ENCODE measurements at regions not wholly inside any gene's neighbourhood (a gene's known extent, or its start where the extent isn't known, plus 50 kb on each side); places are given as distances from the start of the nearest gene placed in this dataset.

DNA sequence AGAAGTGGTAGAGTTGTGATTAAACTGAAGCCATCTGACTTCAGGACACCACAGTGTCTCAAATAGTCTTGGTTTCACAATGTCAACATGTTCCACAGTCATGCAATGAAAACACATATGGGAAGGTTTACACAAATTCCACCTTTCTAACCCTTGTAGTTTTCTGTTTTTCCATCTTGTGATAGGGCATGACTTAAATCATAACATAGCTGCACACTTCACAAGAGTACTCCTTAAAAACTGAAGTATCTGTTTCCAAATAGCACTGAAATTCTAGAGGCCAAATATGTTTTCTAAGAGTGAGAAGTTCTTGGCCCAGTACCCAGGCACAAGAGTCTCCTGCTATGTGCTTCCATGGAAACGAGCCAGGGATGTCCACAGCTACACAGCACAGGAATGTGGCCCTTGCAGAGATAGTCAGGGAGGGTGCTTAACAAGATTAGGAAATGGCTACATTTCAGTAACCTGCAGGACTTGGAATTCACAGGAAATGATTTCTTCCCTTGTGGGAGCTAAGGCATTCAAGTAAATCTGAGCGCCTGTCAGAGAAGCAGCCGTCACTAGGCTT lies 269.1 kb downstream of the NDFIP2 start:
- FAIRE-seq, result no peak
- no peak for DNase-seq (ENCODE audit: insufficient read length, low spot score)

DNA sequence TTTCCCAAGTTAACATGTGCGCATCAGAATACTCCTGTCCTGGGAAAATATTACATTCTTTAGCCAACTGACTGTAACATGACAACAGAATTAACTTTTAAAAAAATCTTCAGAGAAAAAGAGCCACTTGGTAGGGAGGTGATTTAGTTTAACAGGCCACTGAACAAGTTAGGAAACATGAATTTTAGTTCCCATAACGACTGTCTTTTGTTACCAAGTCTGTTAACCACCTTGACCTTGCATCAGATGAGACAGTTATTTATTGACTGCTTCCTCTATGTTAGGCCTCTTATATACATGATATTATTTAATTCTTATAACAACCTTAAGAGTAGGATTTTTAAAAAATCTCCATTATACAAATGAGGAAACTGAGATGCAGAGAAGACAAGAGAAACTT lies 268.6 kb downstream of the NDFIP2 start:
- DNase-seq (ENCODE audit: insufficient read length, low spot score), result no peak
- no peak for FAIRE-seq

DNA sequence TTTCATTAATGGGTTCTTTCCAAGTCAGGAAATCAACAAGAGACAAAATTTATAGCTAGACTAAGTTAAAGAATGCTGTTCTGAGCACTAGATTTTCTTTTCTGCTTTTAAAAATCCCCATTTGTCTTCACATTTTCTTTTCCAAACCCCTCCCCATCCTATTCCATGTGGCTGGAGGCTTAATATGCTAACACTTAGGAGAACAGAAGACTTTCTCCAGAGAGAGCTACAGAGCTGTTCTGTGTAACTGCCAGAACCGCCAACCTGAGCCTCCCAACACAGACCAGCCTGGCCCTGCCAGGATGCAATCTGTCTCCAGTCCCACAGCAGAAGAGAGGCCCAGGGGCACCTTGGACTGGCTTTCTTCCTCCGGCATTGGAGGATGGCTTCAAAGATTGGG lies 264.1 kb downstream of the NDFIP2 start:
- DNase-seq (ENCODE audit: insufficient read length, low spot score) (no peak), FAIRE-seq (no peak)

DNA sequence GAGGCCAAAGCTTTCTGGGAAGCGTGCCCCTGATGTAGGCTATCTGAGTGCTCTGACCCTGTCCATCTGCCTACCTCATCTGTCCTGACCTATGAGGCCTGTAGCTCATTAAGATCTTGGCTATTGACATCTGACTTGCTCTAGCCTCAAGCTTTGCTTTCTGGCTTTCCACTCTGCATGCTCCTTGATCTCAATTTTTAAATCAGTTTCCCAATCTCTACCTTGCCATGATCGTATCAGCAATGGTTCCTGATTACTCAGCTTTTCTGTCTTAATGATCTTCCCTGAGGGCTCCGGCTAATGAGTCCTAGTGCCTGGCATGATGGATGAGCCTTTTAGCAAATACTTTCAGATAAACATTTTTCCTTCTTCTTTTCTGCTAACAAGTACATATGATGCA lies 262.0 kb downstream of the NDFIP2 start:
- DNase-seq (ENCODE audit: insufficient read length, low spot score), result no peak
- no peak for FAIRE-seq

DNA sequence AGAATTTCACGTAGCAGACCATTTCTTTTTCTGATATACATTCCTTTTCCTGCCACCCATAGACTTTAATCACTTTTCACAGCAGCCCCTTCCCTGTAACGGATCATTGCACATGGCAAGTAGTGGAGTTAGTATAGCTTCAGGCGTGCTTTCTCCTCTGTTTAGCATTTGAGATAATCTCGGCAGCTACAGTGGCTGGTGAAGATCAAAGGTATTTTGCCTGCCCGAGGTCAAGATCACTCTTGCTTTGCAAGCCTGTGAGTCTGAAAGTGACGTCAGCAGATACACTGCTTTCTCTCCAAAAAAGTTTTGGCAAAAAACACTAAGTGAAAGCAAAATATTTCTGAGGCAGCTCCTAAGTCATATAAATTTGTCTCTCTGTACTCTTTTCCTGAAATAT lies 260.0 kb downstream of the NDFIP2 start:
- DNase-seq (ENCODE audit: insufficient read length, low spot score) (no peak), FAIRE-seq (no peak)

DNA sequence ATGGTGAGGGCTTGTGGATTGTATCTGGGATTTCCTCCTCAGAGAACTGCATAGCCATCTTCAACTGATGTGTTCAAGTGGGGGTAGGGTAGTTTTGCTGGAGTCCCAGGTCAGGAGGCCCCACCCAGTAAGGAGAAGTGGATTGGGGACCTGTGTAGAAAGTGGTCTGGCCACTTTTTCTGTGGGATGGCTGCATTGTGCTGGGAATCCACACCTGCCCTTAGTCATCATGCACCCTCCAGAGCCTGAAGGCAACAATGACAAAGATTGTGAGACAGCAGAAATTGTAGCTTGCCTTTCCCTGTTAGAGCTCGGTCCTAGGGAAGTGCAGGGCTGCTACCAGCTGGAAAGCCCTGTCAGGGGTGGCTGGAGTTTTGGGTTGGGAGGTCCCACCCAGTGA lies 255.4 kb downstream of the NDFIP2 start:
- DNase-seq (ENCODE audit: insufficient read length, low spot score) (no peak), FAIRE-seq (no peak)

DNA sequence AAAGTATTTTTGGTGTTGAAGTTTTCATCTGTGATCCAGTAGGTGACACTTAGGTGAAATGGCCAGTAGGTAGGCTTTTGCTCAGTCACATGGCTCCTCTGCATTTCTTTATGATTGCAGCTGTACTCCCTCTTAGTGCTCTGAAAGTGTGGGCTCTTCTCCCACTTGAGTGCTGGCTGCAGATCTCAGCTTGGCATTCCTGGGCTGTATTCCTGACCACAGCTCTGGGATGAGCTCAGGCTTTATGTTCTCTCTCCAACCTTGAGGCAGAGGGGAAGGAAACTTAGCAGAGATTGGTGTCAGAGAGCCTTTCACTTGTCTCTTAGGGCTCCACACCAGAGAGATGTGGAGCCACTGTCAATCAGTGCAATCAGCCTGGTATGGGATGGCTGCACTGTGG lies 254.3 kb downstream of the NDFIP2 start:
- DNase-seq (ENCODE audit: insufficient read length, low spot score) (no peak), FAIRE-seq (no peak)

DNA sequence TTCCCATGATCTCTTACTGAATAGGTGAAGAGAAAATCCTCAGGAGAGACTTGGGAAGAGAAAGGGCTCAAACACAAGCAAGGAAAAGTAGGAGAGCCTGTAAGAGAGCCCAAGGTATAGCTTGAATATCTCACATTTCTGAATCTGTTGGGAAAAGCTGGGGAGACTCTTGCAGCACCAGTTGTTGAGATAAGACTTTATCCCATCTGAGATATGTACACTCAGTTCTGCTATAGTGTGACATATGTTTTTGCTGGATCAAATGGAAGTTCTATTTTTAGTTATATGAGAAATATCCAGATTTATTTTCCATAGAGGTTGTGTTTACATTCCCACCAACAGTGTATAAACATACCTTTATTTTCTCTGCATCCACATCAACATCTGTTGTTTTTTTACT lies 246.1 kb downstream of the NDFIP2 start:
- no peak for DNase-seq (ENCODE audit: insufficient read length, low spot score)
- no peak for FAIRE-seq

DNA sequence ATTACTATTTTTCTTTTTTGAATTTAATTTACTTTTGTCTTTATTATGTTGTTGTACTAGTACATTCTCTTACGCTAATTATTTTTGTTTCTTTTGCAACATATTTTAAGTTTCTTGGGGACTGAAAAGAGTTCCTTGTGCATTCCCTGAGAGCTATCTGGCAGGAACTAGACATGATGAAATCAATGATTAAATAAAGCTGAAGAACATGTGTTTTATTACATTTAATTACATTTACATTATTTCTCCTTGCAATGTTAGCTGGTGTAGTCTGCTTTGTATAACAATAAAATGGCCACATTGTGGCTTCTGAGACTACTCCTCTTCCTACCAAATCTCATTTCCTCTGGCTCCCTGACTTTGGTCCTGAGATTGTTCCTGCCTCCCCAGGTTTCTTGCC lies 244.9 kb downstream of the NDFIP2 start:
- FAIRE-seq, result no peak
- no peak for DNase-seq (ENCODE audit: insufficient read length, low spot score)

DNA sequence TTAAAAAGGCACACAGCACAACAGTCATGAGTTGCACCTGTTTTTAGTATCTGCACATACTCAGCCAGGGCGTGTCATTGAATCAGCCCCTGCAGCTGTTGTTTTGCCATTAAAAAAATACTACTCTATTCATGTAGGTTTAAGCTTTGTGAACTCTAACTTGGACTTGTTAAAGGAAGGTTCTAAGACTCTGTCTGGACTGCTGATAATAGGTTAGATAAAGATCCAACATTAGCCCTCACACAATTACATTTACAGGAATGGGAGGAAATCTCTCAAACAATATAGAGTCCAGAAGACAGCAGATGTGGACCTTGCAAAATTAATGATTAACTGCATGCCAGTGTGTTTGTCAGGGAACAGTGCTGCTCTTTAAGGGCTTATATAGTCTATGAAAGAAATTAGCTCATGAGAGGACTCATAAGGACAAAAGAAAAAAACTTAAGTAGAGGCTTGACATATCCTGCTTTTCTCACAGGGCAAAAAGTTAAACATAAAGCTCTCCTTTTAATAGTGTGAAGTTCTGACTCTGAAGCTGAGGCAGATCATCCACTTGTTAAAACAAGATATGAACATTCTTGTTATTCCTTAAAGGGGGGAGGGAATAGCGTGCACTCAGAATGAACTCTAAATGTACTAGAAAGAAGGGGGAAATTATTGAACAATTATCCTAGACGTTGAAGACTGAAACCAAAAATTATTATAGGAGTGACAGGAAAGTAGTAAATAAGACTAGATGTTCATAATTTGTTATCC lies 243.6 kb downstream of the NDFIP2 start:
- DNase-seq (ENCODE audit: insufficient read length, low spot score), result no peak
- no peak for FAIRE-seq

DNA sequence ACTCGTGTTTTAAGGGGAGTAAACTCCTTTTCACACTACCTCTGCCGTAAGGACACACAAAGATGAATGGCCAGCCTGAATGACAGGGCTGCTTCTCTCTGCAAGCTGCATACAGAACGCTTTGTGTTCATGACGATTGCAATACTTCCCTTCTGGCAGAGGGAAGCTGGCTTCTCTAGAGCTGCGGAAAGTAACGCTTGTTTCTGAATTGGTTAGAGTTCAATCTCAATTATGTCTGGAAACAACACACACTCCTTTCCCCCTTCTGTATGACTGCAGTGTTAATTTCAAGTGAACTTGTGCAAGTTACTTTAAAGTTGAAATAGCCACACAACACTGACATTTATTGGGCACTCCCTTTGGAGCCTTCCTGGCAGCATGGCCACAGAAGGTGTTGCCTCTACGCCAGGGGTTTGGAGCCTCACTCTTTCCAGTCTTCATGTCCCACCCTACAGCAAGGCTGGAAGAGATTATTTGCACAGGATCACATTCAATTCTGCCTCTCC lies 242.6 kb downstream of the NDFIP2 start:
- DNase-seq (ENCODE audit: insufficient read length, low spot score) (no peak), FAIRE-seq (no peak)

DNA sequence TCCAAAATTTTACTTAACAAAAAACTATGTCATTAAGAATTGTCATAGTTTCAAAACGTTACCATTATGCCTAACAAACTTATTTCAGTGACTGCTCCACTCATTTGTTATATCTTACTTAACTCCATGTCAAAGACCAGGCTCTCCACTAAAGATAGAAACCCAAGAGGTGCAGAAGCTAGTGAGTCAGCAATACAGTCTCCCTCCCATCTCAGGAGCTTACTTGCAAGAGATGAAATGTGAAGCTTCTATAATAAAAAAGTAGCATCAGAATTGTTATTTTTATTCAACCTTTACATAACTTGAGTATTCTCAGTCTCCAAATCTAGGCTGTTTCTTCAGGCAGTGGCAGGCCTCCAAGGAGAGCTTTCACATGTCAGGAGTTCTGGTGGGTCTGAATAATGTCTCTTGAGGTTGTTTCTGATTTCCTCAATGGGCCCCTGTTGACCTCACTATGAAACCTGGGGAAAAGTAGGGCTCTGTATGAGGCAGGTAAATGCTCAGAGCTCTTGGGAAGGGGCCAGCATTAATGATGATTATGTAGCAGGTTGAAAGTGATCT lies 242.0 kb downstream of the NDFIP2 start:
- FAIRE-seq, result no peak
- no peak for DNase-seq (ENCODE audit: insufficient read length, low spot score)

DNA sequence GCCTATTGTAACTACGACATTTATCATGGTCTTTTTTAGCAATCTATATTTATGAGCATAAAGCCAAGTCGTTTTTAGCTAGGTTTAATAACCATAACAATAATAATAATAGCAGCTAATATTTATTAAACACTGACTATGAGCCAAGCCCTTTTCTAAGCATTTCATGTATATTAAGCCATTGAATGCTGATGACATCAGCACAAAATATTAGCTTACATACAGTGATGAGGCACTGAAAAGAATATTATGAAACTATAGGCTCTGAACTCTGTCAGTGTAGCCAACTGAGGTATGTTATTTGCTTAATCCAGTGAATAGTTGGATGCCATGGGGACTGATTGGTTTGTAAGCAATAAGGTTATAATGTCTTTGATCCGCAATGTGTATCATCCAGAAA lies 235.2 kb downstream of the NDFIP2 start:
- DNase-seq (ENCODE audit: insufficient read length, low spot score) (no peak), FAIRE-seq (no peak)

DNA sequence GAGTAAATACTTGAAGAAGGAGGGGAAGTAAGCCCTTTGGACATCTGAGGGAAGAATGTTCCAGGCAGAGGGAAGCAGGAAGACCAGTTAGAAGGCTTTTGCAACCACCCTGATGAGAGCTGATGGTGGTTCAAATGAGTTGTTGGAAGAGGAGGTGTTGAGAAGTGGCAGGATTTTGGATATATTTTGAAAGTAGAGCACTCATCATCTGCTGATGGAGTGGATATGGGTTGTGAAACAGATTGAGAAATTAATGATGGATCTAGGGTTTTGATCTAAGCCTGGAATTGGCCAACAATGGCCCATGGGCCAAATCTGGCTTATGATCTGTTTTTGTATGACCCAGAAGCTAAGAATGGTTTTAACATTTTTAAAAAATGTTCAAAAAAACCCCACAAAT lies 230.7 kb downstream of the NDFIP2 start:
- DNase-seq (ENCODE audit: insufficient read length, low spot score) (no peak), FAIRE-seq (no peak)

DNA sequence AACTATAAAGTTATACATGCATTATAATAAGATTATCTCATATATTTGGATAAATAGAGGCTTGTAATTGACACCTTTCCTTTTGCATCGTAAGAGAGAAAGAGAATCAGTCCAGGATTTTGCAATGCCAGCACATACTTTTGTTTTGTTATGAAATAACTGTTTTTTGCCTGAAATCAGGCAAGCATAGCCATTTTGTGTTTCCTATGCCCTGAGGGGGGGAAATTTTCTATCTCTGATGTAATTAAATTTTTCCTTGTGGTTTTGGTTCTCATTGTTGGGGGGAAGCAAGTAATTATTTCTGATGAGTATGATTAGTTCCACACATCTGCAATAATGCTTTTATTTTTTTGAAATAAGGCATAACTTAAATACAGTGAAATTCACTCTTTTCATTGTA lies 229.4 kb downstream of the NDFIP2 start:
- no peak for DNase-seq (ENCODE audit: insufficient read length, low spot score)
- no peak for FAIRE-seq

DNA sequence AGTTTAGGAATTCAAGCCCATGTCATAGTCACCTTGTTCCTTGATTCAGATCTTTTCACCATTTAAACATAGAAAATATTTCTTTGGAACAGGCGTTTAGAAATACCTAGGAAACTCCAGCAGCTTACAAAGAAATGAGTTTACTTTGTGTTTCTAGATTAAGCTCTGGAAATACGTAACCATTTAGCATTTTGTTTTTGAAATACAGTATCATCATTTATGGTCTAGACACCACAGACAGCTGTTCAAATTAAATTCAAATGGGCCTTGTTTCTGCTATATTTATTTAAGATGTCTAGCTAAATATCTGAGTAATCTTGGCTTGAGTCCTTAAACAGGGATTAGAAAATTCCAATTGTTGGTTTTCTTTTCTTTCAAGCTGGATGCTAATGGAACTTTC lies 228.5 kb downstream of the NDFIP2 start:
- FAIRE-seq (no peak), DNase-seq (ENCODE audit: insufficient read length, low spot score) (no peak)

DNA sequence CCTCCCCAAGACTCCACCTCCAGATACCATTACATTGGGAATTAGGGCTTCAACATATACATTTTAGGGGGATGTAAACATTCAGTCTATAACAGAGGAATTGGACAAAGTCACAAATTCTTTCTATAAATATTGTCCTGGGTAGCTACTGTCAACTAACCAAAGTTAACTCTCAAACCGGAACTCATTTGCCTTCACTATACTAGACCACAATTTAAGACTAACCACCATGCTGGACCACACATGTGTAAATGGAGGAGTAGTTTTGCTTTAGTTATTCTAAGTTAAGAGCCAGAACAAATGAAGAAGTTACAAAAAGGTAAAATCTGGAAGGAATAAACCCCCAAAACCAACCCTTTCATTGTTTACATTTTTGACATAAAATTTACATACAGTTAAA lies 222.8 kb downstream of the NDFIP2 start:
- DNase-seq (ENCODE audit: insufficient read length, low spot score), result no peak
- no peak for FAIRE-seq

DNA sequence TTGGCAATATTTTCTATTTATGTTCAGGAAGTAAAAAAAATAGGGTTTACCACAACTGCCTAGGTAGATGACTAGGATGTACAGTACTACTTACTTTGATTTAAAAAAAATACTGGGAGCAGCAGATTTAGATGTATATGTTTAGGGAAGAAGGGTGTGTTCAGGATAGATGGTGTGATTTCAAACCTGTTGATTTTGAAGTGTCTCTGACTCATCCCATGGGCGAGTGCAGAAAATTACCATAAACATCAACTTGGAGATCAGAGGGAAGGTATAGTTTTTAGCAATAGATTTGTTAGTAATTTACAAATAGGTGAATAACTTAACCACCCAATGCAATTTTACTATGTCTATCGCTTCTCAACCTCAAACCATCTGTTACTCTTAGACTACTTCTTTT lies 214.8 kb downstream of the NDFIP2 start:
- DNase-seq (ENCODE audit: insufficient read length, low spot score) (no peak), FAIRE-seq (no peak)

DNA sequence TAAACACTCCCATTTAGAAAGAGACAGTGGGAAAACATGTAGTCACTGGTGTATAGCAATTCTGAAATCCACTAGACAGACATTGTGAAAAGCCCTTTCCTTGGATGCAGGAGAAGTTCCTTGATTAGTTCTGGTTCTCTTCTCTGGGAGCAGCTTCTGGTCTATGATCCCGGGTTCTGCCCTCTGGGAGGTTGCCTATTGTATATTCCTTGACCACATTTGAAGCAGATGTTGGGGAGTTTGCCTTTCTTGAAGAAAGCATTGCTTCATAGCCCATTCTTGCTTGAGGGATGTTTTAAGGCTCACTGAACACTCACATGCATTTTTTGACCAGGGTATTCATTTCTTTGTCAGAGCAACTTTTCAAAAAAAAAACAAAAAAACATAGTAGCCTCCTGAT lies 211.9 kb downstream of the NDFIP2 start:
- FAIRE-seq (no peak), DNase-seq (ENCODE audit: insufficient read length, low spot score) (no peak)

DNA sequence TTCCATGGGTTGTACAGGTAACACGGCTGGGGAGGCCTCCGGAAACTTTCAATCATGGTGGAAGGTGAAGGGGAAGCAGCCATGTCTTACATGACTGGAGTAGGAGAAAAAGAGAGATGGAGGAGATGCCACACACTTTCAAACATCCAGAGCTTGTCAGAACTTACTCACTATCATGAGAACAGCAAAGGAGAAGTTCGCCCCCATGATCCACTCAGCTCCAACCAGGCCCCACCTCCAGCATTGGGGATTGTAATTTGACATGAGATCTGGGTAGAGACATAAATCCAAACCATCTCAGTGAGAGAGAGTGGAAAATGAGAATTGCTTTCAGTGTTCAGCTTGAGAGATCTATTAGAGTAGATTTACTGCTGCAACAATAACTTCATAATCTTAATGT lies 210.9 kb downstream of the NDFIP2 start:
- no peak for FAIRE-seq
- no peak for DNase-seq (ENCODE audit: insufficient read length, low spot score)

DNA sequence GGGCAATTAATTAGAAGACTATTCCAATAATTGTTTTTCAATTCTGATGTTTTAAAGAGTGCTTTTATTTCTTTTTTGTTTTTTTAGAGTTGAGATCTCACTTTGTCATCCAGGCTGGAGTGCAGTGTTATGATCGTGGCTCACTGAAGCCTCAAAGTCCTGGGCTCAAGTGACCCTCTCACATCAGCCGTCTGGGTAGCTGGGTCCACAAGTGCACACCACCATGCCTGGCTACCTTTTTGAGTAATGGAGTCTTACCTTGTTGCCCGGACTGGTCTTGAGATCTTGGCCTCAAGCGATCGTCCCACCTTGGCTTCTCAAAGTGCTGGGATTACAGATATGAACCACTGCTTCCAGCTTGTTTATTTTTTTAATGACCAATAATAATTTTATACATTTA lies 207.8 kb downstream of the NDFIP2 start:
- no peak for DNase-seq (ENCODE audit: insufficient read length, low spot score)
- no peak for FAIRE-seq

DNA sequence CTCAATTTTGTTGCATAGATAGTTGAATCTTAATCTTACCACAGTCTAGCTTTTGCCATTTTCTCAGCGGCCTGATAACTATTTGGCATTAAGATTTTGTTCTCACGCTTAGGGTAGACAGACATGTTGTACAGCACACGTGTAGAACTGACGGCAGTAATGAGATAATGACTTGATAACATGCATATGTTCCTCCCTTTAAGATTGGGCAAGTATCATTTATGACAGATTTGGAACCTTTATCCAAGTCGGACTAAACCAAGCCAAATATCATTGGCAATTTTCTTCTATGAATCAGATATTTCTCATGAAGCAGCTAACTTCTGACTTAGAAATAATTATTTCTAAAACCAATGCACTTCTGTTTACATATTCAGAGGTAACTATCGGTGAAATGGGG lies 205.5 kb downstream of the NDFIP2 start:
- FAIRE-seq, result no peak
- DNase-seq (ENCODE audit: insufficient read length, low spot score), result no peak
